Activated B cell treated with CpG ODN at 0.5 μM for 24 hours (primary cell): ENCODE measurements at regions not wholly inside any gene's neighbourhood (a gene's known extent, or its start where the extent isn't known, plus 50 kb on each side); places are given as distances from the start of the nearest gene placed in this dataset.

Experiments used
- ATAC-seq: fragments of 200-7000 bp; cut with Tn5 transposase; one replicate; pipeline ENCODE4 v1.10.0; 2021; ENCODE audit warnings: low read depth, mild to moderate bottlenecking, moderate library complexity
- CTCF ChIA-PET: fragments of 350-600 bp; sonication (Branson Sonifier 250); formaldehyde crosslinking; loops from one replicate; lab custom pipeline; 2021; ENCODE audit warnings: antibody characterized with exemption; lab: Charles Lee
- POLR2A ChIA-PET: fragments of 350-600 bp; sonication (Branson Sonifier 250); formaldehyde crosslinking; loops from one replicate; lab custom pipeline; 2021; ENCODE audit warnings: antibody characterized with exemption; lab: Charles Lee
- DNase-seq: peaks from one replicate; pipeline ENCODE4 v3.0.0; 2022
- H3K27ac Mint-ChIP-seq: one replicate; pipeline ENCODE4 v1.8.0; 2020; ENCODE audit warnings: mixed read lengths
- H3K27me3 Mint-ChIP-seq: one replicate; pipeline ENCODE4 v1.8.0; 2021; ENCODE audit warnings: mixed read lengths
- H3K36me3 Mint-ChIP-seq: one replicate; pipeline ENCODE4 v1.8.0; 2021; ENCODE audit warnings: low read depth, mixed read lengths
- H3K4me1 Mint-ChIP-seq: one replicate; pipeline ENCODE4 v1.8.0; 2021; ENCODE audit warnings: mixed read lengths
- H3K4me3 Mint-ChIP-seq: one replicate; pipeline ENCODE4 v1.8.0; 2020; ENCODE audit warnings: mild to moderate bottlenecking, mixed read lengths
- H3K9me3 Mint-ChIP-seq: one replicate; pipeline ENCODE4 v1.8.0; 2020; ENCODE audit warnings: mixed read lengths
- CTCF ChIP-seq: fragments of 200-600 bp; IDR thresholded peaks from one replicate; pipeline ENCODE4 v1.8.0; 2022; ENCODE audit warnings: antibody characterized with exemption, mild to moderate bottlenecking
- intact Hi-C: fragments of 100-400 bp; cut with micrococcal nuclease; formaldehyde crosslinking; loops from one replicate; pipeline ENCODE4 v1.15.1; 2024

GRCh38 chr3:83946554-83946953 is 1012.2 kb upstream of the CADM2 start:
- no peaks in the 10 kb centered on the region for H3K36me3 Mint-ChIP-seq
- CTCF ChIA-PET, result no interaction called here
- no peak for TF ChIP-seq CTCF
- no peaks in the 10 kb centered on the region for H3K4me1 Mint-ChIP-seq
- POLR2A ChIA-PET, result no interaction called here
- ATAC-seq (no peak), DNase-seq (no peak)
- H3K27me3 Mint-ChIP-seq, result no peaks in the 10 kb centered on the region
- no peak overlapping the region for H3K27ac Mint-ChIP-seq
- intact Hi-C loops, result no loop called here
- no peak overlapping the region for H3K4me3 Mint-ChIP-seq
- H3K9me3 Mint-ChIP-seq, result peaks cover 3% of the 10 kb centered on the region

GRCh38 chr3:83948771-83949170 is 1010.0 kb upstream of the CADM2 start:
- Mint-ChIP-seq H3K9me3 (peaks cover 4% of the 10 kb centered on the region), H3K36me3 (no peaks in the 10 kb centered on the region), H3K27me3 (no peaks in the 10 kb centered on the region), H3K27ac (no peak overlapping the region), H3K4me3 (no peak overlapping the region), H3K4me1 (no peaks in the 10 kb centered on the region)
- ChIA-PET CTCF (no interaction called here), POLR2A (no interaction called here)
- DNase-seq (no peak), ATAC-seq (no peak)
- TF ChIP-seq CTCF, result no peak
- intact Hi-C loops, result no loop called here

- no peak overlapping the region for H3K4me3 Mint-ChIP-seq
- H3K27ac Mint-ChIP-seq, result no peak overlapping the region
- H3K9me3 Mint-ChIP-seq, result peaks cover 4% of the 10 kb centered on the region
- H3K36me3 Mint-ChIP-seq, result no peaks in the 10 kb centered on the region
- intact Hi-C loops, result no loop called here
- DNase-seq, result no peak
- CTCF ChIA-PET, result no interaction called here
- H3K4me1 Mint-ChIP-seq, result no peaks in the 10 kb centered on the region
- no peak for ATAC-seq
- POLR2A ChIA-PET, result no interaction called here
- TF ChIP-seq CTCF, result no peak
- H3K27me3 Mint-ChIP-seq, result no peaks in the 10 kb centered on the region
These were observed 1005.2 kb upstream of the CADM2 start for GRCh38 chr3:83953417-83954089.

- H3K27ac Mint-ChIP-seq, result no peak overlapping the region
- ChIA-PET POLR2A (no interaction called here), CTCF (no interaction called here)
- no peak for TF ChIP-seq CTCF
- no peaks in the 10 kb centered on the region for H3K36me3 Mint-ChIP-seq
- intact Hi-C loops, result no loop called here
- H3K4me1 Mint-ChIP-seq, result no peaks in the 10 kb centered on the region
- DNase-seq (no peak), ATAC-seq (no peak)
- H3K27me3 Mint-ChIP-seq, result no peaks in the 10 kb centered on the region
- H3K9me3 Mint-ChIP-seq, result peaks cover 4% of the 10 kb centered on the region
- no peak overlapping the region for H3K4me3 Mint-ChIP-seq
These were observed 1002.4 kb upstream of the CADM2 start for GRCh38 chr3:83956431-83956830.

- no peak for TF ChIP-seq CTCF
- Mint-ChIP-seq H3K4me3 (no peak overlapping the region), H3K4me1 (no peaks in the 10 kb centered on the region), H3K27me3 (no peaks in the 10 kb centered on the region), H3K36me3 (no peaks in the 10 kb centered on the region), H3K27ac (no peak overlapping the region), H3K9me3 (peaks cover 15% of the 10 kb centered on the region)
- no peak for ATAC-seq
- ChIA-PET POLR2A (no interaction called here), CTCF (no interaction called here)
- intact Hi-C loops, result no loop called here
- no peak for DNase-seq
These were observed 990.4 kb upstream of the CADM2 start for GRCh38 chr3:83968356-83968755.
